Gastroesophageal sphincter (tissue), 3 donors: ENCODE measurements at regions not wholly inside any gene's neighbourhood (a gene's known extent, or its start where the extent isn't known, plus 50 kb on each side); places are given as distances from the start of the nearest gene placed in this dataset.
A peak's percentile ranks its signal among the peaks of the same experiment; 100 is the strongest.

Experiments used
- CTCF ChIP-seq, 4 experiments: fragments of 200-600 bp in 2 of 4; fragments of 450-650 bp in 2 of 4; sonication (generic) in 1 of 4; IDR thresholded peaks; one replicate each; pipeline ENCODE4 v1.5.1; 2017 to 2019; ENCODE audit warnings: antibody characterized with exemption in 4 of 4, mild to moderate bottlenecking in 2 of 4, moderate library complexity in 2 of 4
- EP300 ChIP-seq: sonication (generic); formaldehyde crosslinking; IDR thresholded peaks from one replicate; pipeline ENCODE4 v1.6.1; 2017; ENCODE audit warnings: antibody characterized with exemption, mild to moderate bottlenecking
- POLR2A ChIP-seq, 2 donors: fragments of 450-650 bp; IDR thresholded peaks; one replicate each; pipeline ENCODE4 v1.6.1; 2017; ENCODE audit warnings: antibody characterized with exemption in 2 of 2, mild to moderate bottlenecking in 2 of 2, moderate library complexity in 1 of 2
- POLR2AphosphoS5 ChIP-seq: sonication (generic); formaldehyde crosslinking; IDR thresholded peaks from one replicate; pipeline ENCODE4 v1.6.1; 2017; ENCODE audit warnings: antibody characterized with exemption

DNA sequence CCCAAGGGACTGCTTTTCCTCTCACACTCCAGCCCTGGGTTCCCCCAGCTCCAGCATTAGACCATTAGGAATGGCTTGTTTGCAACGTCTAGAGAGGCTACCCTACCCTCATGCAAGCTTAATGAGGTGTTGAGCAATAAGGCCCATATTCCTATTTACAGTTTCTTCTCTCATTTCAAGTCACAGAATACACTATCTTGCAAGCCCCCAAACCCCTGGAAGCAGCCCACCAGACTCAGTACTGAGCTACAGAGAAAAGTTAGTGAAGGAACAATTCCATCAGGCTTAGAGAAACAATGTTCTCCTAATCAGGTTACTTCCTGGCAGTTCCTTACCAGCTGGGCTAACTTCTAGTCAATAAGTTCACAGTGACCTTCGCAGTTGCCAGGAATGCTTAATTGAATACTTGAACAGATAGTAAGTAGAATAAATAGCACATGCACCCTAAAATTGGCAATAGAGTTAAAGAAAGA, 606.5 kb upstream of the NOX3 start:
- TF ChIP-seq CTCF (IDR thresholded peaks at IDR 0.05) (no peak), EP300 (no peak), POLR2A (IDR thresholded peaks at IDR 0.05) (no peak), POLR2AphosphoS5 (peak; percentile 50)
